Loucy (cell line): ENCODE measurements at regions not wholly inside any gene's neighbourhood (a gene's known extent, or its start where the extent isn't known, plus 50 kb on each side); places are given as distances from the start of the nearest gene placed in this dataset.

ENCODE experiments used
- H2AFZ ChIP-seq: fragments of 200-600 bp; sonication (generic); 2 replicates; pipeline ENCODE4 v1.6.0; 2016; ENCODE audit warnings: antibody characterized with exemption, mild to moderate bottlenecking, low read length, moderate library complexity
- H3F3A ChIP-seq: fragments of 200-600 bp; 2 replicates; pipeline ENCODE4 v1.6.0; 2016; ENCODE audit warnings: antibody characterized with exemption, low read depth, mild to moderate bottlenecking
- H3K27me3 ChIP-seq: fragments of 200-600 bp; sonication (generic); 2 replicates; pipeline ENCODE4 v1.6.1; 2014; ENCODE audit warnings: low read length, mild to moderate bottlenecking; ENCODE audit not compliant: insufficient read depth, poor library complexity, severe bottlenecking
- H3K36me3 ChIP-seq: fragments of 200-600 bp; sonication (generic); 2 replicates; pipeline ENCODE4 v1.6.1; 2016; ENCODE audit warnings: low read length; ENCODE audit not compliant: insufficient read depth
- H3K4me1 ChIP-seq: fragments of 200-600 bp; sonication (generic); 2 replicates; pipeline ENCODE4 v1.5.1; 2014; ENCODE audit warnings: low read length, mild to moderate bottlenecking; ENCODE audit not compliant: insufficient read depth, poor library complexity, severe bottlenecking
- H3K4me2 ChIP-seq: fragments of 200-600 bp; sonication (generic); 2 replicates; pipeline ENCODE4 v1.6.0; 2014; ENCODE audit warnings: antibody characterized with exemption, low read length, low read depth, mild to moderate bottlenecking; ENCODE audit not compliant: poor library complexity, severe bottlenecking
- H3K4me3 ChIP-seq: fragments of 200-600 bp; sonication (generic); 2 replicates; pipeline ENCODE4 v1.5.1; 2014; ENCODE audit warnings: low read length, mild to moderate bottlenecking, mixed read lengths; ENCODE audit not compliant: poor library complexity, severe bottlenecking
- H3K79me2 ChIP-seq: fragments of 200-600 bp; sonication (generic); 2 replicates; pipeline ENCODE4 v1.6.1; 2014; ENCODE audit warnings: low read length; ENCODE audit not compliant: insufficient read depth
- H3K9ac ChIP-seq: fragments of 200-600 bp; sonication (generic); 2 replicates; pipeline ENCODE4 v1.6.0; 2014; ENCODE audit warnings: mild to moderate bottlenecking, low read depth, low read length, moderate library complexity; ENCODE audit not compliant: poor library complexity, severe bottlenecking
- H3K9me2 ChIP-seq: fragments of 200-600 bp; sonication (generic); replicated peaks from 2 replicates; pipeline ENCODE4 v1.6.1; 2016; ENCODE audit warnings: low read depth, low read length, mixed read lengths
- H3K9me3 ChIP-seq: fragments of 200-600 bp; sonication (generic); 2 replicates; pipeline ENCODE4 v1.6.1; 2014; ENCODE audit warnings: mild to moderate bottlenecking, antibody characterized with exemption, low read length, low read depth; ENCODE audit not compliant: insufficient read depth
- H4K20me1 ChIP-seq: fragments of 200-600 bp; sonication (generic); 2 replicates; pipeline ENCODE4 v1.6.0; 2014; ENCODE audit warnings: antibody characterized with exemption, low read length, mild to moderate bottlenecking; ENCODE audit not compliant: insufficient read depth, poor library complexity, severe bottlenecking
- CTCF ChIP-seq: fragments of 200-600 bp; sonication (generic); conservative IDR thresholded peaks from 2 replicates; pipeline ENCODE4 v1.5.1; 2014; ENCODE audit warnings: mild to moderate bottlenecking, antibody characterized with exemption, low read length
- EZH2phosphoT487 ChIP-seq: fragments of 200-600 bp; IDR thresholded peaks from 2 replicates; pipeline ENCODE4 v1.6.1; 2018; ENCODE audit warnings: antibody characterized with exemption, mild to moderate bottlenecking, moderate library complexity, borderline replicate concordance

- no peak overlapping the region for H3K9ac ChIP-seq
- H4K20me1 ChIP-seq: no peaks in the 10 kb centered on the region
- no peaks in the 10 kb centered on the region for H3K9me2 ChIP-seq
- H3K4me1 ChIP-seq: no peaks in the 10 kb centered on the region
- H3K27me3 ChIP-seq: no peaks in the 10 kb centered on the region
- H2AFZ ChIP-seq: no peak overlapping the region
- H3K36me3 ChIP-seq: no peaks in the 10 kb centered on the region
- no peaks in the 10 kb centered on the region for H3K79me2 ChIP-seq
- H3K9me3 ChIP-seq: no peaks in the 10 kb centered on the region
- H3F3A ChIP-seq: no peaks in the 10 kb centered on the region
- H3K4me2 ChIP-seq: no peak overlapping the region
- H3K4me3 ChIP-seq: no peak overlapping the region
- no peak for TF ChIP-seq CTCF
- no peak for TF ChIP-seq EZH2phosphoT487
Measured at GRCh38 chr21:16291296-16291695, 561.5 kb downstream of the USP25 start.

GRCh38 chr21:16294128-16294527, 564.3 kb downstream of the USP25 start:
- Histone ChIP-seq H4K20me1 (no peaks in the 10 kb centered on the region), H3K9me3 (peaks cover 3% of the 10 kb centered on the region; the same call in 1 of the 2 replicates), H3K4me2 (no peak overlapping the region), H3K36me3 (no peaks in the 10 kb centered on the region), H3K79me2 (no peaks in the 10 kb centered on the region), H2AFZ (no peak overlapping the region), H3K9me2 (no peaks in the 10 kb centered on the region), H3K4me1 (no peaks in the 10 kb centered on the region), H3F3A (no peaks in the 10 kb centered on the region), H3K27me3 (no peaks in the 10 kb centered on the region), H3K9ac (no peak overlapping the region), H3K4me3 (no peak overlapping the region)
- TF ChIP-seq EZH2phosphoT487: no peak
- no peak for TF ChIP-seq CTCF

GRCh38 chr21:16302851-16303282, 573.1 kb downstream of the USP25 start:
- Histone ChIP-seq H4K20me1 (no peaks in the 10 kb centered on the region), H3K27me3 (no peaks in the 10 kb centered on the region), H3K36me3 (no peaks in the 10 kb centered on the region), H3K9ac (no peak overlapping the region), H3K79me2 (no peaks in the 10 kb centered on the region), H3K4me1 (no peaks in the 10 kb centered on the region), H3K9me3 (peaks cover 3% of the 10 kb centered on the region; the same call in 1 of the 2 replicates), H3F3A (no peaks in the 10 kb centered on the region), H3K4me2 (no peak overlapping the region), H2AFZ (no peak overlapping the region), H3K9me2 (no peaks in the 10 kb centered on the region), H3K4me3 (no peak overlapping the region)
- TF ChIP-seq CTCF (no peak), EZH2phosphoT487 (no peak)
